HG03354 (cell line): ENCODE measurements at regions not wholly inside any gene's neighbourhood (a gene's known extent, or its start where the extent isn't known, plus 50 kb on each side); places are given as distances from the start of the nearest gene placed in this dataset.

Source experiments
- ATAC-seq: cut with Tn5 transposase; IDR thresholded peaks from one replicate; pipeline ENCODE4 v1.9.1; 2021; ENCODE audit warnings: mild to moderate bottlenecking; ENCODE audit not compliant: unreplicated experiment, poor library complexity, severe bottlenecking

DNA sequence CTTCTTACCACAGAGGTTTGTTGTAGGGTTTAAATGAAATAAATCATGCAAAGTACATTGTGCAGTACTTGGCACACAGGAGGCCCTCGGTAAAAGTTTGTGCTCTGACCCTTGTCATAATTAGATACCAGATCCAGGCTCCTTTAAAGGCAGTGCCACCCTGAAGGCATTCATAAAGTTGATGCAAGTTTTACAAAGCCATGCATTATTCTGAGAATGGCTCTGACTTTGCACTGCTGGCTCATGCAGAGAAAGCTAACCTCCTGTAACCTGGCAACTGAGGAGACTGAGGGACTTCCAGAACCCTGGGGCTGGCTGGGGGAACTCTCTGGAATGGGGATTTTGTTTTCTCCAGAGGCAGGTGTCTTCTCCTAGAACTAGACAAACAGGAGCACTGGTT lies 570.9 kb downstream of the CCSER2 start:
- no peak for ATAC-seq

DNA sequence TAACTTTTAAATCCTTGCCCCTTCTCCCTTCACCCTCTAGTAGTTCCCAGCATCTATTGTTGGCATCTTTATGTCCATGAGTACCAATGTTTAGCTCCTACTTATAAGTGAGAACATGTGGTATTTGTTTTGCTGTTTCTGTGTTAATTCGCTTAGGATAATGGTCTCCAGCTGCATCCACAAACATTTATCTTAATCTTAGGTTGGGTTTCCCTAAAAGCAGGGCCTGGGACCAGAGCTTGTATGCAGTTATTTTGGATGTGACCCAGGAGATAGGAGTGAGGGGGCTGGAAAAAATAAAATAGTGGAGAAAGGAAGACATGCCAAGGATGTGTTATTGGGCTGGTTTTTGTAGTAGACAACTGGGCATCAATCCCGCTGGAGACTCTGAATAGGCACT lies 571.8 kb downstream of the CCSER2 start:
- ATAC-seq, result no peak

DNA sequence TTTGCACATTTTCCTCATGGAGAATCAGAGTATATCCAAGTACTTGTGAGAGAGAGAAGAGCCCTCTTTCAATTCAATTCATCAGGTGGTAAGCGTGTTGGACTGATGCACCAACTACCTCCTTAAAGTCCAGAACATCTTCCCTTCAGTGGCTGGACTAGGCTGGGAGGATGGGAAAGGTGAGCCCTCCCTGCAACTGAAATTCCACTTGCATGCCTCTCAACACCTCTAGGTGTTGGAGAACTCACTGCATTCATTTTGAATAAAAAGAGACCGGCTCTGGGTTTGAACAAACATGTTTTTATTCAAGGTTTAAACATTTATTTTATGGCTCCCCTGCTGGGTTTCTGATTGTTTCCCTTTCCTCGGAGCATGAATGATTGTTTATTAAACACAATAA lies 573.5 kb downstream of the CCSER2 start:
- no peak for ATAC-seq

DNA sequence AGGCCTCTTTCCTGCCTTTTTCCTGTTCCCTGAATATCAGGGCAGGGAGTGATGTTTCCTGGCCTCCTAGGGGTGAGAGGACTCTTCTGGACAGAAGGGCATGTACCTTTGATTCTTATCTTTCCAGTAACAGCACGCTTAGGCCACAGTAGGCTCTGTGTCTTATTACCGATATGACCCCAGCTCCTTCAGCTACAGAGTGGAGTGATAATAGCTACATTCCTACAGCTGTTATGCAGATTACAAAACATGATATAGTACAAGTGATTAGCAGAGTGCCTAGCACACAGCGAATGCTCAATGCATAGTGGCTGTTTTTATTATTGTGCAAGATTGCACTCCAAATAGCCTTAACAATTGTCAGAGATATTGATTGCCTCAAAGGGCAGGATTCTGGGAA lies 574.2 kb downstream of the CCSER2 start:
- ATAC-seq, result no peak

DNA sequence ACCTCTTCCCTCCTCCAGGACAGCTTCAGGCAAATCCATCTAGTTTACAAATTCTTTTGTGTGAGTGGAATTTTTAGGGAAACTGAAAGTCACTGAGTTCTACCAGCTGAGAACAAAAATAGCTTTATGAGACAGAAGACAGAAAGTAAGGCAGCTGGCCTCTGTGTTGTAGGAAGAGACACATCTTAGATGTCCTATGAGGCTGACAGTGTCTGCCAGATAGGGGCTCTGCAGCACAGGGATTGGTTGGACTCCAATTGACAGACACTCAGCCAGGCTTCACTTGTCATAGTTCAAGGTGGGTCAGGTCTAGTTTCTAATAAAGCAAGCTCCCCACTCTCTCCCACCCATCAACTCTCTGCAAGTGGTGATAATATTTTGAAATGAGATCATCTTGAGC lies 574.9 kb downstream of the CCSER2 start:
- ATAC-seq, result no peak

DNA sequence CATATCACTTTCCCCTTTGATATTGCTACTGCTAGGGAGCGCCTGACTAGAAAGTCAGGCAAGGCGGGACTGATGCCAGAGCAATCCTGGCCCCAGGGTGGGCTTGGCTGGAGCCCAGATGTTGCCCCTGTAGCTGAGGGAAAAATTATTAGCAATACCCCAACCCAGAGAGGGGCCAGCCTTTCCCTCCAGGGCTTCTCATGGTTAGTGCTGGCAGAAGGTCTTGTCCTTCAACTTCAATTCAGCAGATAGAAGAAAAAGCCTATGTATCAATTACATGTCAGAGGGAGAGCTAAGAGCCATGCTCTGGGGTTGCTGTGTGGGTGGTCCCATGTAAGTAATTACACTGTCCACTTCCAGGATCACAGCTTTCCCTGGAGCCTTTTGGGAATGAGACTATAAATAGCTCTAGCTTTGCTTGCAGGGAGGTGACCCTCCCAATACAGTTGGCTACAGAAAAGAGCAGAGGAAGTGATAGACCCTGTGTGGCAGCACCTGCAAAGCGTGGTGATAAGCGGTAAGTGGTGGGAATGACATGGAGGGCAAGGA lies 579.1 kb downstream of the CCSER2 start:
- ATAC-seq, result no peak

DNA sequence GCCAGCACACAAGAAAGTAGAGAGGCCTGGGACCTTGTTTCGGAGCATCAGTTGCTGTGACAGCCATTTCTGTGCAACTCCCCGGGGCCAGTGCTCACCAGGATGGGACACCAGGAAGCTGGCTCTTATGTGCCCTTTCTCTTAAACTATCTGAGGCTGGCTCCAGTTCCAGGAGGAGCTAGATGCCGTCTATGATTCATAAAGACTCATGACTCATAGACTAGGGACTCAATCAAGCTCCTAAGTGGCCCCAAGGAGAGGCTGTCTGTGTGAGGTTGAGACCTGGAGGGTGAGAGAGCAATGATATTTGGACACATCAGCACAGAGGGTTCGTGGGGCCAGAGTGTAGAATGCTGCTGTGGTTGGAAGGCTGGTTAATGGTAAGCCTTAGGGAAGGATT lies 580.1 kb downstream of the CCSER2 start:
- no peak for ATAC-seq

DNA sequence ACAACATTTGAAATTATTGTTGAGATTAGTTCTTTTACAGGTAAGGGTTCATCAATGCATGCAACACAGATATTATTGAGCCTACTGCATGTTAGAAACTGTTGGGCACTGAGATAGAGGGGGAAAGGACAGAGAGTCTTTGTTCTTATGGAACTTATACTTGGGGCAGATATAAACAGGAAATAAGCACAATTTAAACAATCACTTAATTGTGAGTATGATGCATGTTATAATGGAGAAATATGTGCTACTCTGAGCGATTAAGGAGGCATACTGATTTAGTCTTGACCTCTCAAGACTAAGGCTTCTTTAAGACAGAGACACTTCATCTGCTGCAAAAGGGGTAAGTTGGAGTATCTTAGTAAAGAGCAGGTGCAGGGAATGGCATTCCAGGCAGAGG lies 593.3 kb downstream of the CCSER2 start:
- ATAC-seq, result no peak

DNA sequence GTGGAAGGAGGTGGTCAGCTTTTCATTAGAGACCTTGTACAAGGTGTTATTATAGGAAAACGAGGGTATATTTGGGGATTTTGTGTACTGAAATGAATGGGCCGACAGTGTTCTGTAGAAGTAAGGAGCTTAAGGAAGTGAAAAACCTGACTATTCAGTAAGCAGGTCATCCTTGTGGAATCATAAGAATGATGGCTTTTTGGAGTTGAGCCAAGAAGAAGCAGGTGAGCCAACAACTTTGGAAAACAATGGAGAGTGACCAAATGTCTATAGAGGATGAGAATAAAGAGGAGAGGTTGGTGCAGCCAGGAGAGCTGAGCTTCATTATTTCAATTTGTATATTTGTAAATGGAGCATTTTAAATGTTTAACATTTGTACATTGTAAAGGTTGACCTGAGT lies 595.7 kb downstream of the CCSER2 start:
- no peak for ATAC-seq

DNA sequence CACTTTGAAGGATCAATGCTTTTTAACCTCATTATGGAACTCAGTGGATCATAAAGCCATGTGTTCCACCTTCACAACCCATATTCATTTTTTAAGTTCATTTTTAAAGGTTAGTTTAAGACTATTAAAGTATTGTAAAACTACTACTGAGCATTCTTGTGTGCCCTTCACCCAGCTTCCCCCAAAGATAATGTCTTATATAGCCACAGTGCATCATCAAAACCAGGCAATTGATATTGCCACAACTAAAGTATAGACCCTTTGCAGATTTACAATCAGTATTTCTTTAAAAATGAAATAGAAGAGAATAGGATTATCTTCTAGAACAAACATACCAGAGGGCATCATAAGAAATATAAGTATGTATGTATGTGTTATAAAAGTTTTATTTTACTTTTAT lies 597.1 kb downstream of the CCSER2 start:
- no peak for ATAC-seq

DNA sequence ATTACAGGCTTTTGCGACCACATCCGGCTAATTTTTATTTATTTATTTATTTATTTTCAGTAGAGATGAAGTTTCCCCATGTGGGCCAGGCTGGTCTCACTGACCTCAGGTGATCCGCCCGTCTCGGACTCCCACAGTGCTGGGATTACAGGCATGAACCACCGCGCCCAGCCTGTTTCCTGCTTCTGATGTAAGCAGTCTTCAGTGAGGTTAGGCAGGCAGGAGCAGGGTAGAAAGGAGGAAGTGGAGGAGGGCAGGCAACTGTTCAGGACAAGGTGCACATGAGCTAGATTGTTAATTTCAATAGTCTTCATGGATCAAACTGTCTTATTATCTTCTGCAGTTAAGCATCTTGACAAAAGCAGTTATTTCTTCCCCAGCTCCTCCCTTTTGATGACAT lies 605.0 kb downstream of the CCSER2 start:
- no peak for ATAC-seq

DNA sequence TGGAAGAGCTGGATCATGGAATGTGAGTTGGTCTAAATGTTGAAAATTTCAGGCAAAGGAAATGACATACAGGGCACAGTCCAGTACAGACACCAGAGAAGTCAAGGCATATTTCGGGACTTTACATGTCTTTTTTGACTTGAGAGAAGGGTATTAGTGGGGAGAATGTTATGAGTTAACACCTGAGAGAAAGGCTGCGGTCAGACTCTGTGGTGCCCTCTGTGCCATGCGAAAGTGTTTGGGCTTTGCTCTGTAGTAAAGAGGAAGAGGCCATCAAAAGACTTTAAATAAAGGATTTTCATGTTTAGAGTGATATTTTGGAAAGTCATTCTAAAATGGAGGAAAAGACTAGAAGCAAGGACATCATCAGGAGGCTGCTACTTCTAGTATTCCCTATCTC lies 607.4 kb downstream of the CCSER2 start:
- no peak for ATAC-seq

DNA sequence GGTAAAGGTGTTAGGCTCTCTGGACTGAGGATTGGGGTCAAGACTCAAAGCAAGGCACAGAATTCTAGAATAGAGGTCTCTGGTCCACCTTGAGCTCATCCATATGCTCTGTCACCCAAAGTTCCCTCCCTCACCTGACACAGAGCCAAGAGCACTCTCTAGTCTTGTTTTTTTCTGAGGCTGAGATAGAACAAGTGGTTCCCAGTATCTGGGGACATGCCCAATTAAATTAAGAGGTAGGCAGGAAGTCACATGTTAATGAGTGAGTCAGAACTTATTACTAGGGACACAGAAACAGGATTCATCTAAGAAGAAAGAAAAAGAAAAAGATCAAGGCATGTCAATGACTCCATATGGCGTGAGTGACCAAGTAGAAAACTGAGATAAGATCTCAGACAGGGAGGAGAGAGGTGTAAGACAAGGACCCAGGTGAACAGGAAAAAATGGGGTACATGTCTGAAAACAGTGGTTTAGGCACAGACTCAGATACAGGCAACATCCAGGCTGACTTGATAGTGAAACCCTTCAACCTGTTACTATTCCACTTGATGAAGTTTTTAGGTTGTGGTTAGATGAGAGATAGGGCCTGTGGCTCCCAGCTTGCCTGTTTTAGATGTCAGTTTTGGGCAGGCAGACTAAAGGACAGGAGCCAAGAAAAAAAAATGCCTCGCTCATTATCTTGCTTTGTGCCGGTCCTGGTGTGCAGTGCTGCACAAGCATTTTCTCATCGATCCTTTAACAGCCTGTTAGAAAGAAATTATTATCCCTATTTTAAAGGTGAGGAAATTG lies 609.9 kb downstream of the CCSER2 start:
- ATAC-seq, result no peak

DNA sequence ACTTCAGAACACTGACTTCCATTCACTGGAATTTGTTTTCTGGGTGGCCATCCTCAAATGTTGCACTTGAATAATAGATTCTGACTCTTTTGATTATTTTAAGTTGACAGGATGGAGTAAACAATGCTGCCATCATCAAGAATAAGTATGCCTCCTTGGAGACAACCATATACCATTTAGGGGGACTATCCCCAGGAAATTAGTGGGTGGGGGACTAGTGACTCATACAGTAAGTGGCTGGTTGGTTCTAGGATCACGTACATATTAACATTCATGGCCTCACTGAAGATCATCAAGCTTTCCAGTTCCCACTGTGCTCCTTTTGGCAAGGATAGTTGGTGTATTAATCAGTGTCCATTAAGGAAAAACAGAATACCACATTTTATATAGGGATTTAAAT lies 615.2 kb downstream of the CCSER2 start:
- ATAC-seq, result no peak

DNA sequence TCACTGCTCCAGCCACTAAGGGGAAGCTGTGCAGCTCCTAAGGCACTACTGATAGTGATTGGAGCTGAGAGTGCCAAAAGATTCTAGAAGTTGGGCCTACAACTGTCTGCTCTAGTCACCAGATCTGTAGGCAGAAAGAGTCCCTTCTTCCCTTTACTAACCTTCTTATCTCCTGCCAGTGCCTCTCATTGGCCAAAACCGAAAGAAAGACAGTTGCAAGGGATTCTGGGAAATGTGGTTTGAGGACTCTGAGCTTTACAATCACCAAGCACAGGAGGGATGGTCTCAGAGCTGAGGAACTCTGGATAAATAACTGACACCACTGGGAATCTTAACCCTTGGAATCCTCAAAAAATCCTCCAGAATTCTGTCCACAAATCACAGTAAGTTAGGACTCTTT lies 615.8 kb downstream of the CCSER2 start:
- ATAC-seq, result no peak

DNA sequence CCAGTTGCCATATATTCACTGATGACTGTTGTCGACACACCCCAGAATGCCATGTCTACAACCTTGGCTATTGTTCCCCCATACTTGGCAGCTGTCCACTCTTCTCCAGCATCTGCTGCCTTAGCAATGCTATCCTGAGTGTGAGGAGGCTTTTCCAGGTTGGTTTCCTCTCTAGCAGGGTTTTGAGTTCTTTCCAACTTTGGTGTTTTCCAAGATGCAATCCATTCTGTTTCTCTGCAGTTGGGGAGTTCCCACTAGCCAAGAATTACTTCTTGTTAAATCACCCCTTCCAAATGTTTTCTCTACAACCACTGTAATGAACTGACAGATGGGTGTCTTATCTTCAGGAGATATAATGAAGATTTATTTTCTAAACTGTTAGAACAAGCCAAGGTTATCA lies 617.4 kb downstream of the CCSER2 start:
- no peak for ATAC-seq

DNA sequence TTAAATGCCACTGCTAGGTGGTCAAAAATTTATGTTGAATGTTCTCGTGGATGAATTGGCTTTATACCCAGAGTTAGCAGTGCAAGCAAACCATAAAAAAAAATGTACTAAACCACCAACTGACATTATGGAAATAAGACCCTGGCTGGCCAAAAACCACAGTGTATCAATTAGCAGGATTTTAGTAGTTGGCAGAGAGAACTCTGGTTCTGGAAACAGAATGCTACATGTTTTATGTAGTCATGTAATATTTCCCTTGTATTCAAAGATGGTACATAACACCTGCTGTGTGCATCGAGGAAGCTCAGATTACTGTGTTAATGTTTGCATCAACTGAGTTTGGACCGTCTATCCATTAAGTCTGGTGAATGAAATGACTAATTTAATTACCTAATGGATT lies 618.5 kb downstream of the CCSER2 start:
- no peak for ATAC-seq

DNA sequence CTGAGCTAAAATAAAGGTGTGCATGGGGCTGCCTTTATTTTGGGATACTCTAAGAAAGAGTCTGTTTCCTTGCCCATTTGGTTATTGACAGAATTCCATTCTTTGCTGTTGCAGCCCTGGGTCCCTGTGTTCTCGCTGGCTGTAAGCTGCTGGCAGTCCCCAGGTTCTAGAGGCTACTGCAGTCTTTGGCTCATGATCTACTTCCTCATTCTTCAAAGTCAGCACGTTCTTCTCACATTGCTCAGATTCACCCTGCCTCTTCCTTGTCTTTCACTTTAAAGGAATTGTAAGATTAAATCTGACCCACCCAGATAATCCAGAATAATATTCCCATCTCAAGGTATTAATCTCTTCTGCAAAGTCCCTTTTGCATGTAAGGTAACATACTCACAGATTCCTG lies 620.3 kb downstream of the CCSER2 start:
- ATAC-seq, result no peak

DNA sequence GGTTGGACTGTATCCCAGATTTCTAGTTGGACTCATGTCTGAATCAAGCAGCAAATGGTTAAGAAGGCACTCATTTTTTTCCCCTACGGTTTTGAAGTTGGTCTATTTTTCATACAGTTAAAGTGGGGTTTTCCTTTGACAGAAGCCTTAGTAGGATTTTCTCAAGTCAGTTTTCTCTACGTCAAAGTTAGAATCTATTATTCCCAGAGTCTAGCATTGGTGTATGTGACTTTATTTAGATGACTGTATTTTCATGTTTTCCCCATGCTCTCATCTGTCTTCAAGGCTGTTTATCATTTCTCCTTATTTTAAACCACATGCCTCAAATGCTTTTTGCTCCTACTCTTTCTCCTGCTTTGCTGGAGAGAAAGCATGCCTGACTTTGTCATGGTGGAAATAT lies 623.2 kb downstream of the CCSER2 start:
- ATAC-seq, result no peak

DNA sequence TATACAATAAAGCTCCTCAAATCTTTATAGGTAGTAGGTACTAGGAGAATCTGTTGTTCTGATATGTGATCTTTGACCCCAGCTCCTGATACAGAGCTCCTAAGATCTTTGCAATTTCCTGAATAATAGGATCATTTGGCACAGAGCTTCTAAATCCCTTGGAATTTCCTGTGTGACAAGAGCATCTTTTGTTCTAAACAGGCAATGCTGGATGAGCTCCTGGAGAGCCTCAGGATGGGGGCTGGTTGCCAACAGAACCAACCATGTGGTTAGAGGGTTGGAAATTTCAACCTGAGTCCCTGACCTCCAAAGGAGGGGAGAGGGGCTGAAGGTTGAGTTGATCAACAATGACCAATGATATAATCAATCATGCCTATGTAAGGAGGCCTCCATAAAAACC lies 629.0 kb downstream of the CCSER2 start:
- no peak for ATAC-seq

DNA sequence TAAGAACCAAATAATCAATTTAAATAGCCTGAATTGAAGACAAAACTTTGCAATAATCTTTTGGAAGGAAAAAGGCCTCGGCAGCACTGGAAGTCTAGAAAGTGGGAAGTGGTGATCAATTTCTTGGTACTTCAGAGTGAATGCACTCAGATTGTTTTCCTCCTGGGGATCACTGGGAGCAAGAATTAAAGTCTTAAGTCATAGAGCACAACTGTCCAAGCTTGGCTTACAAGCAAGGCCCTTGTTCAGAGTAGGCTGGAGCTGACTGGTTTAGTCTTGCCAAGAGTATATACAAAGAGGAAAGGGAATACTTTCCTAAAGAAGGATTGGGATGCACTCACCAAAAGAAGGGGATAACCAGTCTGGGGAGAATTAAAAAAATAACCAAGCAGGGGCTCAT lies 637.1 kb downstream of the CCSER2 start:
- no peak for ATAC-seq
